ENCODE measurements at regions not wholly inside any gene's neighbourhood (a gene's known extent, or its start where the extent isn't known, plus 50 kb on each side); places are given as distances from the start of the nearest gene placed in this dataset.

DNA sequence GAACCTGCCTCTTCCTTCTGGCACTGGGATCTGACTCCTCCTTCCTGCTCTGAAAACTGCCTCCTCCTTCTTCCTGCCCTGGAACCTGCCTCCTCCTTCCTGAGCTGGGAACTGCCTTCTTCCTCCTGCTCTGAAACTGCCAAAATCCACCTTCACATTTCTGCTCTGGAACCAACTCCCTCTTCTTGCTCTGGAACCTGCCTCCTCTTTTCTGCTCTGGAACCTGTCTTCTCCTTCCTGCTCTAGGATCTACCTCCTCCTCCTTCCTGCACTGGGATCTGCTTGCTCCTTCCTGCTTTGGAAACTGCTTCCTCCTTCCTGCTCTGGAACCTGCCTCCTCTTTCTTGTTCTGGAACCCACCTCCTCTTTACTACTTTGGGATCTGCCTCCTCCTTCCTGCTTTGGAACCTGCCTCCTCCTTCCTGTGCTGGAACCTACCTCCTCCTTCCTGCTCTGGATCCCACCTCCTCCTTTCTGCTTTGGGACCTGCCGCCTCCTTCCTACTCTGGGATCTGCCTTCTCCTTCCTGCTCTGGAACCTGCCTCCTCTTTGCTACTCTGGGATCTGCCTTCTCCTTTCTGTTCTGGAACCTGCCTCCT is 315.5 kb downstream of the PRL start:
- TF ChIP-seq, protein P1, sequence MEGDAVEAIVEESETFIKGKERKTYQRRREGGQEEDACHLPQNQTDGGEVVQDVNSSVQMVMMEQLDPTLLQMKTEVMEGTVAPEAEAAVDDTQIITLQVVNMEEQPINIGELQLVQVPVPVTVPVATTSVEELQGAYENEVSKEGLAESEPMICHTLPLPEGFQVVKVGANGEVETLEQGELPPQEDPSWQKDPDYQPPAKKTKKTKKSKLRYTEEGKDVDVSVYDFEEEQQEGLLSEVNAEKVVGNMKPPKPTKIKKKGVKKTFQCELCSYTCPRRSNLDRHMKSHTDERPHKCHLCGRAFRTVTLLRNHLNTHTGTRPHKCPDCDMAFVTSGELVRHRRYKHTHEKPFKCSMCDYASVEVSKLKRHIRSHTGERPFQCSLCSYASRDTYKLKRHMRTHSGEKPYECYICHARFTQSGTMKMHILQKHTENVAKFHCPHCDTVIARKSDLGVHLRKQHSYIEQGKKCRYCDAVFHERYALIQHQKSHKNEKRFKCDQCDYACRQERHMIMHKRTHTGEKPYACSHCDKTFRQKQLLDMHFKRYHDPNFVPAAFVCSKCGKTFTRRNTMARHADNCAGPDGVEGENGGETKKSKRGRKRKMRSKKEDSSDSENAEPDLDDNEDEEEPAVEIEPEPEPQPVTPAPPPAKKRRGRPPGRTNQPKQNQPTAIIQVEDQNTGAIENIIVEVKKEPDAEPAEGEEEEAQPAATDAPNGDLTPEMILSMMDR (optimal IDR thresholded peaks at IDR 0.05 in 1 of 3, IDR thresholded peaks at IDR 0.05 in 1 of 3, conservative IDR thresholded peaks at IDR 0.05 in 1 of 3; ENCODE audit: extremely low read depth in 1 of 3, insufficient read depth in 2 of 3, low read length in 3 of 3): no peak
- TF ChIP-seq EZH2 (IDR thresholded peaks at IDR 0.05; ENCODE audit: low read length): no peak

Measured in keratinocyte (primary cell).